Activated CD8-positive, alpha-beta memory T cell treated with anti-CD3 and anti-CD28 coated beads, Interleukin-2, amount 50 U/mL, for 4 hours (primary cell): ENCODE measurements at regions not wholly inside any gene's neighbourhood (a gene's known extent, or its start where the extent isn't known, plus 50 kb on each side); places are given as distances from the start of the nearest gene placed in this dataset.

Source experiments
- DNase-seq: peaks from one replicate; pipeline ENCODE4 v3.0.0-alpha.2; 2020

DNA sequence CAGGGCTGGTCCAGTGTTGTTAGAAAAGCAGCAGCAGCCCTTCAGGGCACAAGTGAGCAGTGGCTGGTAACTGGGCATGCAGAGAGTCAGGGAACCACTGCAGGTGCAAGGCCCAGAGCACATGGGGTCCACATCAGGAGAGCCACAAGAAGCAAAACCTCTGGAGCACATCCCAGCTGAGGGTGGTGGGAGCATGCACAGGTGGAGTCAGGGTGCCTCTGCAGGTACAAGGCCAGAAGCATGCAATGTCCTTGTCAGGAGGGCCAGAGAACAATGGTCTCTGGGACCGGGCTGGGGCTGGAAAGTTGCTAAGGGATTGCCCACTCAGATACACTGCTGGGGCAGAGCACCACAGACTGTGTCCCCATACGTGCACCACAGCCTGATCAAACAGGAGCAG lies 226.1 kb upstream of the UBE2E2 start:
- DNase-seq: no peak

DNA sequence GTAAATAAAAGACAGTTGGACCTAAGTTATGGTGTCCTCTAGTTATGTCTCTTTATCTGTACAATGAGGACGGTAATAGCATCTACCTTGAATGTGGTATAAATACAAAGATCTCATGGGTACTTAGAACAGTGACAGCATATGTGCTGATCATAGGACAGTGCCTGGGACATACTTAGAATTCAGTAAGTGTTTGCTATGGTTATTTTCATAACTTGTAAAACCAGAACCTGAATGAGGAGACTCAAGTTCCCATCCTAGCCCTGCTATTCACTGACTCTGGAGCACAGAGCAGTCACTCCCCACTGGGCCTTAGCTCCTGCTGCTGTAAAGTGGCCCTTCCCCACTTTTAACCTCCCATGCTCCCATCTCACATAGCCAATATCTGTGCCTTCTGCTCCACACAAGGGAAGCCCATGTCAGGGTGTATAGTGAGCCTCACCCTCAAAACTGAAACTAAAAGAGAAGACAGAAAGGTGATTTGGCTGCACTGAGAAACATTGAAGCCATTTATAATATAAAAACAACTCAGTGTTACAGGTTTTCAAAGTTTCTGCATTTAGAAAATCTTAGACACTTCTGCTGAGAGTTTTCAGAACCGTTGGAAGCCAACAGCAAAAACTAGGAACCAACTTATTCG lies 225.4 kb upstream of the UBE2E2 start:
- DNase-seq: no peak

DNA sequence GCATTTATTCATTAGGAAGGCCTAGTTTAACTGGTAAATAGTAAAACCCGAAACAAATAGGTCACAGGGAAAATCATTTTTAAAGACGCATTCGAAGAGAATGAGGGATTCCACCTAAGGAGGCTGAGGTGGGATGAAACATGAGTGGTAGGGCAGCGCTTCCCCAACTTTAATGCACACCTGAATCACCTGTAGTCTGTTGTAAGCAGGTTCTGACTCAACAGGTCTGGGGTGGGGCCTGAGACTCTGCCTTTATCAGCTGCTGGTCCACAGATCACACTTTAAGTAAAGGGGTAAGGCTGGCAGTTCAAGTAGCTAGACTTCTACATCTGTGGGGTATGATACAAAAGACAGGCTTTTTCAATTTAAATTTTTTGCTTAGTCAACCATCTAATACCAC lies 223.5 kb upstream of the UBE2E2 start:
- DNase-seq: no peak

GRCh38 chr3:22980346-22980745 lies 222.8 kb upstream of the UBE2E2 start:
- no peak for DNase-seq

GRCh38 chr3:22981166-22981565 lies 222.0 kb upstream of the UBE2E2 start:
- DNase-seq: no peak

DNA sequence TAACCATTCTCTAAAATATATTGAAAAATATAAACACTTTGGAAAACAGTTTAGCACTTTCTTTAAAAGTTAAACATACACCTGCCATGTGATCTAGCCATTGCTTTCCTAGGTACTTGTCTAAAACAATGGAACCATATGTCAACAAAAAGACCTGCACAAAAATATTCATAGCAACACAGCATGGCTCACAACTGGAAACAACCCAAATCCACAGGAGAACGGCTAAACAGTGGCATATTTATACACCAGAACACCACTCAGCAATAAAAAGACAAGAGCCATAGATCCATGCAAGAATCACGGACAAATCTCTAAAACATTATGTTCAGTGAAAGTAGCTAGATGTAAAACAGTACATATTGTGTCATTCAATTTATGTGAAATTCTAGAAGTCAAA lies 221.3 kb upstream of the UBE2E2 start:
- no peak for DNase-seq

GRCh38 chr3:22982981-22983587 lies 220.0 kb upstream of the UBE2E2 start:
- DNase-seq: no peak

GRCh38 chr3:22986958-22987357 lies 216.2 kb upstream of the UBE2E2 start:
- DNase-seq: no peak

- no peak for DNase-seq
These were observed 214.6 kb upstream of the UBE2E2 start for GRCh38 chr3:22988566-22988965.

- DNase-seq: no peak
These were observed 213.4 kb upstream of the UBE2E2 start for GRCh38 chr3:22989716-22990115.

DNA sequence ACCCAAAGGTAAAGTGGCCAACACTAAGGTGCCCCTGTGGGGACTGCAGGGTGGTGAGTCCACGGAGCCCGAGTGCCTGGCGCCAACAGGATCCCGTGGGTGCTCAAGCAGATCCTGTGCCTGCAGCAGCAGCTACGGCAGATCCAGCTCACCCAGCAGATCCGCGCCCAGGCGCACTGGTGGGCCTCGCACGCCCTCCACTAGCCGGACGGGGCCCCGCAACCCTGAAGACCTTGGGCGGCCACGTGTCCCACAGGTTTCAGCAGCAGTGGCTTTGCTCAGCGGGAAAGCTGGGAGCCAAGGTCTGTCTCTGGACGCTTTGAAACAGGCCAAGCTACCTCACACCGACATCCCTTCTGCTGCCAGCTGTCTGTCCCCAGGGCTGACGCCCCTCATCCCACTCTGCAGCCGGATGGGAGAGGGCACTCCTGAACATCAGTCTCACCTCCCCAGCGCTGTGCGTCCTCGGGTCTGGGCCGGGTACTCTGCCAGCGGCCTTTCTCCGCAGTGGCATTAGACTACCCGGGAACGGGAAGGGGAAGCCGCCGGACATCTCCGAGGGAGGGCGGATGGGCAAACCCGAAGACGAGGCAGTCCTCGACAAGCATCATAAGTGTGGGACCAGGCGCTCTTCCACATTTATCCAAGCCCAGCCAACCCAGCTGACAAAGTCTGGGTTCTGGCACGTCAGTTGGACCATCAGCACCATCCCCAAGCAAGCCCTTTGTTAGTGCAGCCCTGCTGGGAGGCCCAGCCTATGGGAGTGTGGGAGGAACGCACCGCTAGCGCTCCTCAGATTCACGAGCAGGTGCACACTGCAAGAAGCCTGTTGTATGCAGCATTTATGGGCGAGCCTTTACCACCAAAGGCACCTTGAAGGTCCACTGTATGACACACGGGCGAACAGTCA lies 212.6 kb upstream of the UBE2E2 start:
- no peak for DNase-seq

DNA sequence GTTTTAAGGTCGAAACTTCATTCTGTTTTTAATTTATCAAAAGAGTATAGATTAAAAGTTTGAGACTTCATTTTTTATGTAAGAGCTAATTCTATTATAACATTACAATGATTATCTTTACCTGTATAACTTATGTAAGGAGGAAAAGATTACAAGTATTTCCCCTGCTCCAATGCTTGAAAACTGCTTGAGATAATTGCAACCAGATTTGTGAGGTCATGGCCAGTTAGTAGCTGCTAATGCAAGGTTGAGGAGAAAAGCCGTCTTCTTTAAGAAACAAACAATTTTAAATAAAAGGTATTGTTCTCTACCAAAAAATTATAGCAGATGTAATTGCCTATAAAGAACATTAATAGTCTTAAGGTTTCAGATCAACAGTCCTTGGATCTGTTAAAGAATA lies 208.3 kb upstream of the UBE2E2 start:
- DNase-seq: no peak

DNA sequence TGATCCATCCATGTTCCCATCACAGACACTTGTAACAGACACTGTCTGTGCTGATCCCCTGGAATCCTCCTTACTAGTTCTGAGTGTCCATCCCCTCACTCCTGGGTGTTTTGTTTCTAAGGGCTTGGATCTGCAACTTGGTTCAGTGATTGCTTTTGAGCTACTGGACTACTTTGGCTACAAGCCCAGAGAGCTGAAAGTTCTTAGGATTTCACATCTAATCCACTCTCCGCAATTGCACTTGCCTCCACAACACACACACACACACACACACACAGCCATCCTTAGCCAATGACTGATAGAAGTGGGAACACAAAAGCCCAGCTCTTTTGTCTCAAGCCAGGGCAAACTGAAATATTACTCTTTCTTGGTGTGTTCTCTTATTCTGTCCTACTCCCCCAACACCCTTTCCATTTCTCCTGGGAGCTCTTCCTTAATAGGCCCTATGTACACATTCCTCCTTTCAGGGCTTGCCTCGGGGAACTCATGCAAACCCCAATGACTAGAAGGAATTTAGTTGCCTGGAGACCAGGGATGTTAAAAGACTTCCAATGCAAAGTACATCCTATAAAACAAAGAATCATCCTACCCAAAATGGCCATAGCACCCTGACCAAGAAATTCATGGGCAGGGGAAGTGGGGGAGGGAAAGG lies 206.1 kb upstream of the UBE2E2 start:
- DNase-seq: no peak

DNA sequence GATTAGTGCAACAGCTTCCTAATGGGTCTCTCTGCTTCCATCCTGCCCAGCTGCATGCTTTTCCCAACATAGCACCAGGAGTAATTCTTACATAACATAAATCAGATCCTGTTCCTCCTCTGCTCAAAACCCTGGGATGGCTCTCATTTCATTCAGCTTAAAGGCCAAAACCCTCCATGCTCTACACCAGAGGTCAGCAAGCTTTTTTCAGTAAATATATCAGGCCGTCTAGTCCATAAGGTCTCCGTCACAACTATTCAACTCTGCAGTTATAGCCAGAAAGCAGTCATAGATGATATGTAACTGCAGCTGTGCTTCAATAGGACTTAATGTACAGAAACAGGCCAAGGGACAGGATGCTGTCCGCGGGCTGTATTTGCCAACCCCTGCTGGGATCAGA lies 202.8 kb upstream of the UBE2E2 start:
- DNase-seq: no peak

DNA sequence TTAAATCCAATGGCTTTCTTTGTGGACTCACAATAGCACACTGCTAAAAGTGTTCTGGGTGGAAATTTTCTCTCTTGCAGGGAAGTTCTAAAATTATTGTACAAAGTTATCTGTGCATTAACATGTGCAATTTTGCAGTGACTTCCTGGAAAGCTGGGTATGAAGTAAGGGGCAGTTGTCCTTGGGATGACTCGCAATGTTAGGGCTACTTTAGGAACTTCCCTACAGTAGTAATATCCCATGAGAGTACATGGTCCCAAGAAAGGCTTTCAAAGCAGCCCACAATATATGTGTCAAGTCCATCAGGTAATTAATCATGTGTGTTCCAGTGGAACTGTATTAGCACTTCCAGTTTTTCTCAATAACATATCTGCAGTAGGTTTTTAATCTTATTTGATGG lies 201.0 kb upstream of the UBE2E2 start:
- no peak for DNase-seq

- no peak for DNase-seq
These were observed 200.0 kb upstream of the UBE2E2 start for GRCh38 chr3:23002836-23003732.

DNA sequence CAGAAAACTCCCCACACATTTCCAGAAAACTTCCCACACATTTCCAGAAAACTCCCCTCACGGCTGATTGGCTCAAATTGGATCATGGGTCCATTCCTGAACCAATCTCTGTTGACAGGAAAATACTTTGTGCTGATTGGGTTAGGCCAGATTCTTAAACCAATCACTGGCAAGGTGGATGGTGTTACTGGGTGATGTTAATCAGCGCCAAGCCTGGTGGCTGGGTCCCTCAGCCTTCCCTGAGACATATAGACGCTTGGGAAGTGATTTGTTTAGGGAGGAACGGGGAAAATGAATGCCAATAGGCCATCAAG lies 199.4 kb upstream of the UBE2E2 start:
- DNase-seq: no peak

DNA sequence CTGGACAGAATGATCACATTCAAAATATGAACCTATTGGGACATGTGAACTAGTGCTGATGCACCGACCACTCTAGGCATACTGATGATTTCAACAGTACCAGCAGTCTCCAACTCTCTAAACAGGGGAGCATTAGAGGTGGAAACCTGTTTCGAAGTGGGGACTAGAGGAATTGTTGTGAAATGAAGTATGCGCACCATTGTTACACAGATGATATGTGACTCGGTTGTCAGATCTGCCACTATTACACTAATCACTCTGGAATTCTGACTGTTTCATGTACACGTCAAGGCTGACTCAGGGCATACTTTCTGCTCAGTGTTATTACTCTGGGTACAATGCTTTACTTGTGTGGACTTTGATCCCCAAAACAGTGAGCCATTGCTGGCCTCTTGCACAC lies 198.2 kb upstream of the UBE2E2 start:
- no peak for DNase-seq

- DNase-seq: no peak
These were observed 185.3 kb upstream of the UBE2E2 start for GRCh38 chr3:23017801-23018200.

DNA sequence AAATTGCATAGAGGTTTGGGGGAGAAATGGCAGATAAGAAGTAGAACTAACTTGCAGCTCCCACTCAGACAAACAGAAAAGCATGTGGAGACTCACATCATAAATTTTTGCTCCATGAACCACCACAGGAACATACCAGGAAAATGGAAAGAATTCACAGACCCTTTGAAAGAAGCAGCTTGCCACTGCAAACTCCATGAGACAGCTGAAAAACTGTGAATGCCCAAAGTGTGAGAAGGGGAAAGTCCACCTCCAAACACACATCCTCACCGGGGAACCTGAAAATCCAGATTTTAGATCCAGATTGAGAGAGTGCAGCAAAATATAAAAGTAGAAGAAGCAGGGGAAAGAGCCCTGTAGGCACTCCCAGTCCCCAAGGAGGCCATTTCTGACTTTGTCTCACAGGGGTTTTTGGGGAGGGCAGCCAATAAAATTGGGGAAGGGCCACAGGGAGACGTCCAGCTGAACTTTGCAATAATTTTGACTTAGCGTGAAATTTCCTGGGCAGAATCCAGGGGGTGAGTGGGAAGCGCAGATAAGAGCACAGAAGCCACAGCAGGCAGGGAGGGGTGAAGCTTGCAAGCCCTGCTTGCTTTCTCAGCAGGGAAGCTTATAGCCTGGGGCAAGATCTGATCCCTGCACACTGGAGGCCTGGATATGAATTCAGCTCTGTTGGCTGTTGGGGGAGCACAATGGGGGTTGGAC lies 183.4 kb upstream of the UBE2E2 start:
- DNase-seq: no peak

GRCh38 chr3:23028294-23028693 lies 174.8 kb upstream of the UBE2E2 start:
- no peak for DNase-seq

GRCh38 chr3:23029001-23029400 lies 174.1 kb upstream of the UBE2E2 start:
- DNase-seq: no peak
